K562 (cell line): ENCODE measurements at regions not wholly inside any gene's neighbourhood (a gene's known extent, or its start where the extent isn't known, plus 50 kb on each side); places are given as distances from the start of the nearest gene placed in this dataset.

Experiments
- ARID3B ChIP-seq: fragments of 250-450 bp; sonication (Bioruptor Pico); IDR thresholded peaks from 2 replicates; pipeline ENCODE4 v1.4.0; 2020; ENCODE audit warnings: borderline replicate concordance
- BRD4 ChIP-seq: fragments of 200-600 bp; sonication (generic); IDR thresholded peaks from 2 replicates; pipeline ENCODE4 v1.6.1; 2017; ENCODE audit warnings: inconsistent platforms
- CUX1 ChIP-seq: fragments of 200-800 bp; sonication (Bioruptor generic); IDR thresholded peaks from 2 replicates; pipeline ENCODE4 v1.6.1; 2016; ENCODE audit warnings: missing genetic modification characterization, missing compliant biosample characterization
- GTF2F1 ChIP-seq: IDR thresholded peaks from 2 replicates; pipeline ENCODE4 v1.6.1; 2011; ENCODE audit warnings: low read depth, low read length, improper control_type of control experiment
- HMBOX1 ChIP-seq: sonication (generic); IDR thresholded peaks from 2 replicates; pipeline ENCODE4 v1.6.1; 2016
- HNRNPUL1 ChIP-seq: fragments of 200-400 bp; formaldehyde crosslinking; IDR thresholded peaks from 2 replicates; pipeline ENCODE4 v1.6.1; 2017; ENCODE audit warnings: low read length
- MAFG ChIP-seq: fragments of 450-650 bp; conservative IDR thresholded peaks from 2 replicates; pipeline ENCODE4 v1.6.1; 2016; ENCODE audit warnings: missing genetic modification characterization, missing compliant biosample characterization
- MXI1 ChIP-seq: IDR thresholded peaks from 2 replicates; pipeline ENCODE4 v1.6.1; 2011; ENCODE audit warnings: low read depth, mild to moderate bottlenecking, improper control_type of control experiment, low read length
- POLR3A ChIP-seq: IDR thresholded peaks from 2 replicates; pipeline ENCODE4 v1.6.1; 2011; ENCODE audit warnings: borderline replicate concordance, mild to moderate bottlenecking, moderate library complexity; ENCODE audit not compliant: insufficient read length, insufficient read depth; ENCODE audit errors: extremely low read depth
- SMARCC2 ChIP-seq: fragments of 450-650 bp; IDR thresholded peaks from 2 replicates; pipeline ENCODE4 v1.6.1; 2017; ENCODE audit warnings: antibody characterized with exemption, moderate library complexity, mild to moderate bottlenecking, low read depth
- ZNF134 ChIP-seq: fragments of 250-450 bp; sonication (Bioruptor Pico); conservative IDR thresholded peaks from 2 replicates; pipeline ENCODE4 v1.4.0; 2020
- ZNF197 ChIP-seq: fragments of 200-800 bp; sonication (Bioruptor generic); IDR thresholded peaks from 2 replicates; pipeline ENCODE4 v1.6.1; 2016; ENCODE audit warnings: low read depth, missing genetic modification characterization, missing compliant biosample characterization
- ZNF277 ChIP-seq: fragments of 250-450 bp; sonication (Bioruptor Pico); IDR thresholded peaks from 2 replicates; pipeline ENCODE4 v1.8.0; 2022; ENCODE audit warnings: inconsistent platforms, mild to moderate bottlenecking, moderate library complexity, borderline replicate concordance
- ZNF395 ChIP-seq: fragments of 200-800 bp; sonication (Bioruptor generic); IDR thresholded peaks from 2 replicates; pipeline ENCODE4 v1.6.1; 2017; ENCODE audit warnings: missing genetic modification characterization, missing compliant biosample characterization
- ZNF408 ChIP-seq: fragments of 250-450 bp; sonication (Bioruptor Pico); IDR thresholded peaks from 2 replicates; pipeline ENCODE4 v1.4.0; 2020; ENCODE audit warnings: low read depth, mild to moderate bottlenecking, moderate library complexity
- ZNF785 ChIP-seq: fragments of 250-450 bp; sonication (Bioruptor Pico); IDR thresholded peaks from 2 replicates; pipeline ENCODE4 v1.4.0; 2020; ENCODE audit warnings: mild to moderate bottlenecking

- TF ChIP-seq ARID3B (CRISPR knock-in tag) (peak; percentile 13; the same call in 1 of the 2 replicates), ZNF395 (no peak), ZNF197 (CRISPR knock-in tag) (no peak), MXI1 (no peak), GTF2F1 (0 out of 2 replicates have a peak, but pooled peaks have one; percentile 36), HNRNPUL1 (no peak), ZNF277 (CRISPR knock-in tag) (no peak), HMBOX1 (no peak), POLR3A (no peak), CUX1 (CRISPR knock-in tag) (no peak), BRD4 (no peak), ZNF785 (CRISPR knock-in tag) (no peak), SMARCC2 (no peak), ZNF408 (no peak), MAFG (tag) (no peak), ZNF134 (CRISPR knock-in tag) (no peak)
These were observed 1120.8 kb upstream of the TMEM132C start (continued) for GRCh38 chr12:127145929-127146789.
